ENCODE measurements at regions not wholly inside any gene's neighbourhood (a gene's known extent, or its start where the extent isn't known, plus 50 kb on each side); places are given as distances from the start of the nearest gene placed in this dataset.

GRCh38 chr10:117734731-117735405, 192.3 kb downstream of the EMX2 start:
- TF ChIP-seq EP300 (IDR thresholded peaks at IDR 0.05) (no peak), CTCF (IDR thresholded peaks at IDR 0.05) (no peak), POLR2A (IDR thresholded peaks at IDR 0.05) (no peak)
